Activated T-cell treated with anti-CD3 and anti-CD28 coated beads, Interleukin-2, amount 50 U/mL, for 24 hours (primary cell): ENCODE measurements at regions not wholly inside any gene's neighbourhood (a gene's known extent, or its start where the extent isn't known, plus 50 kb on each side); places are given as distances from the start of the nearest gene placed in this dataset.
"Not testable (repeated sequence)": the region's sequence is repeated elsewhere in the genome, so short reads cannot be mapped to it uniquely, and the experiment has no call there.

ENCODE experiments used
- DNase-seq: peaks from one replicate; pipeline ENCODE4 v3.0.0-alpha.2; 2020
- H3K27ac Mint-ChIP-seq: 2 replicates; pipeline ENCODE4 v1.8.0; 2020; ENCODE audit warnings: mild to moderate bottlenecking, mixed read lengths
- H3K27me3 Mint-ChIP-seq: 2 replicates; pipeline ENCODE4 v1.8.0; 2020; ENCODE audit warnings: mixed read lengths
- H3K36me3 Mint-ChIP-seq: 2 replicates; pipeline ENCODE4 v1.8.0; 2020; ENCODE audit warnings: low read depth, mixed read lengths
- H3K4me1 Mint-ChIP-seq: 2 replicates; pipeline ENCODE4 v1.8.0; 2020; ENCODE audit warnings: low read depth, mixed read lengths
- H3K4me3 Mint-ChIP-seq: 2 replicates; pipeline ENCODE4 v1.8.0; 2020; ENCODE audit warnings: mild to moderate bottlenecking, moderate library complexity, mixed read lengths
- H3K9me3 Mint-ChIP-seq: 2 replicates; pipeline ENCODE4 v1.8.0; 2020; ENCODE audit warnings: mixed read lengths

DNA sequence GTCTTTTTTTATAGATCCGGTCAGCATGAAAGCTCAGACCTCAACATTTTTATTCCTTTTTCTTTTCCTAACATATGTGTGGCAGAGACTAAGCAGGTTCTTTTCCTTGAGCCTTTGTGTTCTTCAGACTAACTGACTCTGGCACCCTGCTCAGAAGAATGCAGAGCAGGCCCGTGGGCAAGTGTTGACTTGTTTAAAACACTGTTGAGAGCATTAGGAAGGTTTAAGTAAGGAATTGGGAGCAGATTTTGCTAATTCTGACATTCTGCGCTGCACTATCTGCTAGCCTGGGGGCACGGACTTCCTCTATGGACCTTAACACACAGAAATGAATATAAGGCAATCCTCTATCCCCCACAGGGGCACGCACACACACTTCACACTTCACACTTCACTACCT, 182.5 kb upstream of the PIK3R1 start:
- Mint-ChIP-seq H3K4me1 (no peaks in the 10 kb centered on the region), H3K27ac (no peak overlapping the region), H3K4me3 (no peak overlapping the region), H3K9me3 (no peaks in the 10 kb centered on the region), H3K27me3 (no peaks in the 10 kb centered on the region), H3K36me3 (no peaks in the 10 kb centered on the region)
- DNase-seq: no peak

DNA sequence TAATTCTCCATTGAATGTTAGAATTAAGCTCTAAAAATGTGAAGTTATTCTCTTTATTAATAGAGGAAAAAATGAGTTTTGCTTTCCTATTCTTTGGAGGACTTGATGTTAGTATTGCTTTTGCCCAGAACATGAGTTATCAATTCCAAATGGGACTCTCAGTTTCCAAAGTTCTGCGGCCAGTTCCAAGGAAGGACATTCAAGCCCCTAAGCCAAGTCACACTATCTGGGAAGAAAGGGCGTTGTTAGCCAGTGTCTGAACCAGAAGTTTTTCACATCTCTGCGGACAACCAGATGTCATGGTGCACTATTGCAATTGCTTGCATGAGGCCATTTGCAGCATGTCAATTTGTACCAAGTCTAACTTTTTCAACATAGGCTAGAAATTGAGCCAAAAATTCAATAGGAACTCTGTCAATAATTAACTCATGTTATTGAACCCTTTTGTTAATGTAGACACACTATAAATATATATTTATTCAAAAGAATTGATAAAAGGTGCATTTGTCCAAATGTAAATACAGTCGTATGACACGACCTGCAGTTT, 183.3 kb upstream of the PIK3R1 start:
- H3K36me3 Mint-ChIP-seq: no peaks in the 10 kb centered on the region
- no peak overlapping the region for H3K27ac Mint-ChIP-seq
- H3K4me3 Mint-ChIP-seq: no peak overlapping the region
- H3K9me3 Mint-ChIP-seq: no peaks in the 10 kb centered on the region
- no peaks in the 10 kb centered on the region for H3K27me3 Mint-ChIP-seq
- no peaks in the 10 kb centered on the region for H3K4me1 Mint-ChIP-seq
- no peak for DNase-seq

DNA sequence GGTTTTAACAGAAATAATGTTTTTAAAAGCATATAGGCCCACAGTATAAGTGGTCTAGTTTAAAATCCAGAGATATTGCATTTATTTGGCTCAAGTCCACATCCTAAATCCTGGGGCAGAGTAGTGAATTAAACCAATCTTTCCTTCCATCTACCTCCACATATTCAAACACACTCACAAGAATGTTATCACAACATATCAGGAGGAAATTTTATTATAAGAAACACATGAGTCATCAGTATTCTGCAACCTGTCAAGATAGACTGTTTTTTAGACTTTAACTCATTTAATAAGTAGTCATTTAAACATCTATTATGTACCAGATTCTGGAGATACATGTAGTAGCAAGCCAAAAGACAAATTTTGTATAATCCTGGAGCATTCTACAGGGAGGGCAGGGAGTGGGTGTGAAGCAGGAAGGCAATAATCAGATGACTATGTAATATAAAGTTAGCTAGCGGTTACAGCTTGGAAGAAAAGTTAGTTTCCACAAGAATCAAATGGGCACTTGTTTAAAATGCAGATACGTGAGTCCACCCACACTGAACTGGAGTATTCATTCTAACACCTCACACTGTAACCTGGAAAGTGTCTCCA, 187.3 kb upstream of the PIK3R1 start:
- H3K27me3 Mint-ChIP-seq: no peaks in the 10 kb centered on the region
- no peak overlapping the region for H3K27ac Mint-ChIP-seq
- H3K4me3 Mint-ChIP-seq: no peak overlapping the region
- no peak for DNase-seq
- H3K4me1 Mint-ChIP-seq: no peaks in the 10 kb centered on the region
- H3K9me3 Mint-ChIP-seq: peaks cover 2% of the 10 kb centered on the region
- H3K36me3 Mint-ChIP-seq: no peaks in the 10 kb centered on the region

DNA sequence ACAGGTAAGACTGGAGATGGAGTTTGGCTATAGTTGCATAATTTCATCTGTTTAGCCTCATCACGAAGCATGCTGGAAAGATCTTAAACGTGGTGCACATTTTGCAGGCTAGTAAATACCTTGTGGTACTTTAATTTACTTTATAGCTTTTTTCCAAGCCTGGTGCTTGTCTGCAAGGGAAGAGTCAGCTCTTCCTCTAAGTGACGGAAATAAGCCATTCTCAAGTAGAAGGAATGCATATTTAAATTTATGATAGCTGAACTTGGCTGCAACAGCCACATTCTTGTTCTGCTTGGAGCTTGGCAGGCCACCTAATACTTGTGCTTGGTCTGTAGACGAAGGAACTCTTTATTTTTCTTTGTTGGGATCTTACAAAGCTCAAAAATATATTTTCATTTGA, 188.0 kb upstream of the PIK3R1 start:
- peaks cover 2% of the 10 kb centered on the region for H3K9me3 Mint-ChIP-seq
- no peak for DNase-seq
- no peaks in the 10 kb centered on the region for H3K27me3 Mint-ChIP-seq
- no peak overlapping the region for H3K27ac Mint-ChIP-seq
- no peaks in the 10 kb centered on the region for H3K36me3 Mint-ChIP-seq
- no peaks in the 10 kb centered on the region for H3K4me1 Mint-ChIP-seq
- no peak overlapping the region for H3K4me3 Mint-ChIP-seq

DNA sequence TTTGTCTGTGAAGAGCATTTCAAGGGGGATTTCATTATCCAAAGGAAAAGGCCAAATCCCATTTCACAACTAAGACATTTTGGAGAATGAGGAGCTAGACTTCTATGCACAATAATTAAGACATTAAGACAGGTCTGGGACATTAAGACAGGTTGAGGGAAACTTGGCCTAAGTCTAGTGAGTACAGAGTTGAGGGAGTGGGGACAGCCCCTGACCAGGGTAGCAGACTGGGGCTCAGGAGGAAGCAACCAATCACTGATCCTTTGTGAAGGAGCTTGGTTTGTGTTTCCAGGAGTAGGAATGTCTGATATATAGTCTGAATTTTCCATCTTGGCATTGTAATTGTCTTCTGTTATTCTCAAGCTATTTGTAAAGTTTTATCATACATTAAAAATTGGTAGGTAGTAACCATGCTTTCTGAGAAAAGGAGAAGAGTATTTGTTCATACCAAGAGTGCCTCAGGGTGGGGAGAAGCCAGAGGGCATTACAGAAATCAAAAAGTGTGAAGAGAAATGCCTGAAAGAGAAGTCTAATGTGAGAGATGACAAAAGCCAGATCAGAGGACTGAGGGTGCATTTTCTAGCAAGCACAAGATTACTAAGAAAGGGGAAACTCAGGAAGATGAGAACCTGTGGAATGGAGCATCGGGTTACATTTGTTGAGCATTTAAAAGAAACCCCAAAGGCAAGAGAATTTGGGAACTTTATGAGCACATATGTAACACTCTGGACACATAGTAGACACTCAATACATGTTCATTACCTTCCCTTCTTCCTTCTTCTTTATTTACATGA, 189.3 kb upstream of the PIK3R1 start:
- peaks cover 2% of the 10 kb centered on the region for H3K9me3 Mint-ChIP-seq
- no peaks in the 10 kb centered on the region for H3K4me1 Mint-ChIP-seq
- H3K36me3 Mint-ChIP-seq: no peaks in the 10 kb centered on the region
- H3K27me3 Mint-ChIP-seq: no peaks in the 10 kb centered on the region
- no peak overlapping the region for H3K4me3 Mint-ChIP-seq
- H3K27ac Mint-ChIP-seq: no peak overlapping the region
- DNase-seq: no peak

DNA sequence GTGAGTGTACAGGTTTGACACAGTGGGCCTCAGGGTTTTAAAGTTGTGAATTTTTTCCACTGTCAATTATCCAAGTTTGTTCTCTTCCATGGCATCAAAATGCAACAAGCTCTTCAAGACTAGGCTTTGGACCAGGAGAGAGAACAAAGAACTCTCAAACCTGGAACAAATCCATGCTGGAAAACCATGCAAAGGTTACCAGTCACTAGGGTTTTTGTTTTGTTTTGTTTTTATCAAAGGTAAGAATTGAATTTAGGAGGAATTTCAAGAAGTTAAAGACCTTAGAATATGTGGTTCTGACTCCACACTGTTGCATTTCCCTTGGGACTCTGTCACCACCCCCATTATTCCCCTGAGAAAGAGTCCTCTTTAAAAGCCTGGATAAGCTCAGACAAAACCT, 191.1 kb upstream of the PIK3R1 start:
- Mint-ChIP-seq H3K4me3 (no peak overlapping the region), H3K27ac (no peak overlapping the region), H3K9me3 (peaks cover 2% of the 10 kb centered on the region), H3K27me3 (no peaks in the 10 kb centered on the region), H3K4me1 (no peaks in the 10 kb centered on the region), H3K36me3 (no peaks in the 10 kb centered on the region)
- DNase-seq: no peak

DNA sequence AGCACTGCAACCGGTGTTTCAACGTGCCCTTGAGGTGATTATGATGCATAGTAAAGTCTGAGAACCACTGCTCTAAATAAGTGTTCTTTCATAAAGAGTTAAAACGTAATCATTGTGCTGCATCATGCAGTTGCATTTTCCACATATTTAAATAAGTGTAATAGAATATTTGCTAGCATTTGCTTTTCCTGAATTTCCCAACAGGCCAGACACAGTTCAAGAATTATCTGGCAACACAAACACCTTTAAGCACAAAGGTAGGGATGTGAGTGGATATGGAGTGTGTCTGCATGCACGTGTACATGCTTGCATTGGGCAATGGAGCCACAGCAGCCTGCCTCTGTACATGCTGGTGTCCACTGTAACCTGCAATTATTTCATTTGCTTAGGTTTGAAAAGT, 193.6 kb upstream of the PIK3R1 start:
- H3K4me1 Mint-ChIP-seq: no peaks in the 10 kb centered on the region
- H3K9me3 Mint-ChIP-seq: peaks cover 2% of the 10 kb centered on the region
- H3K4me3 Mint-ChIP-seq: no peak overlapping the region
- DNase-seq: no peak
- H3K27me3 Mint-ChIP-seq: no peaks in the 10 kb centered on the region
- no peaks in the 10 kb centered on the region for H3K36me3 Mint-ChIP-seq
- H3K27ac Mint-ChIP-seq: no peak overlapping the region

DNA sequence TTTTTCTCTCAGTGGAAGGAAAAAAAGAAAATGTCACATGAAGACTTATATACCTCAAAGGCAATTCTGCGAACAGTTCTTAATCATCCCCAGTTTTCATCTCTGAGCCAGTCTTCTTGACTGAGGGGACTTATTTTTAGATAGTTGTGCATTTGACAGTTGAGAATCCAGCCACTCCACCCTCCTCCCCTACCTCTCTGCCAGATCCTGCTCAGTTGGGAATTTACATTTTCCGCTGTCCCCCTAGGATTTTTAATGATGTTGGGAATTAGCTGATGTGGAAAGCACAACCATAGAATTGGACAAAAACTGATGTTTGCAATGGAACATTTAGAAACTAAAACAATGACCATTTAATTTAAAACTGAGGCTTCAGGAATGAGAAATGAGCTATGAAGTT, 194.3 kb upstream of the PIK3R1 start:
- peaks cover 2% of the 10 kb centered on the region for H3K9me3 Mint-ChIP-seq
- H3K4me1 Mint-ChIP-seq: no peaks in the 10 kb centered on the region
- H3K27ac Mint-ChIP-seq: no peak overlapping the region
- no peaks in the 10 kb centered on the region for H3K36me3 Mint-ChIP-seq
- no peak overlapping the region for H3K4me3 Mint-ChIP-seq
- no peak for DNase-seq
- H3K27me3 Mint-ChIP-seq: no peaks in the 10 kb centered on the region

DNA sequence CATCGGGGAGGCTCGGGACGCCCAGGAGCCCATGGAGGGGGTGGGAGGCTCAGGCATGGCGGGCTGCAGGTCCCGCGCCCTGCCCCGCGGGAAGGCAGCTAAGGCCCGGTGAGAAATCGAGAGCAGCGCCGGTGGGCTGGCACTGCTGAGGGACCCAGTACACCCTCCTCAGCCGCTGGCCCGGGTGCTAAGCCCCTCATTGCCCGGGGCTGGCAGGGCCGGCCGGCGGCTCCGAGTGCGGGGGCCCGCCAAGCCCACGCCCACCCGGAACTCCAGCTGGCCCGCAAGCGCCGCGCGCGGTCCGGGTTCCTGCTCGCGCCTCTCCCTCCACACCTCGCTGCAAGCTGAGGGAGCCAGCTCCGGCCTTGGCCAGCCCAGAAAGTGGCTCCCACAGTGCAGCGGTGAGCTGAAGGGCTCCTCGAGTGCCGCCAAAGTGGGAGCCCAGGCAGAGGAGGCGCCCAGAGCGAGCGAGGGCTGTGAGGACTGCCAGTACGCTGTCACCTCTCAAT, 195.0 kb upstream of the PIK3R1 start:
- not testable (repeated sequence) for H3K4me1 Mint-ChIP-seq, H3K27me3 Mint-ChIP-seq, H3K27ac Mint-ChIP-seq, H3K4me3 Mint-ChIP-seq, DNase-seq, H3K36me3 Mint-ChIP-seq, H3K9me3 Mint-ChIP-seq

DNA sequence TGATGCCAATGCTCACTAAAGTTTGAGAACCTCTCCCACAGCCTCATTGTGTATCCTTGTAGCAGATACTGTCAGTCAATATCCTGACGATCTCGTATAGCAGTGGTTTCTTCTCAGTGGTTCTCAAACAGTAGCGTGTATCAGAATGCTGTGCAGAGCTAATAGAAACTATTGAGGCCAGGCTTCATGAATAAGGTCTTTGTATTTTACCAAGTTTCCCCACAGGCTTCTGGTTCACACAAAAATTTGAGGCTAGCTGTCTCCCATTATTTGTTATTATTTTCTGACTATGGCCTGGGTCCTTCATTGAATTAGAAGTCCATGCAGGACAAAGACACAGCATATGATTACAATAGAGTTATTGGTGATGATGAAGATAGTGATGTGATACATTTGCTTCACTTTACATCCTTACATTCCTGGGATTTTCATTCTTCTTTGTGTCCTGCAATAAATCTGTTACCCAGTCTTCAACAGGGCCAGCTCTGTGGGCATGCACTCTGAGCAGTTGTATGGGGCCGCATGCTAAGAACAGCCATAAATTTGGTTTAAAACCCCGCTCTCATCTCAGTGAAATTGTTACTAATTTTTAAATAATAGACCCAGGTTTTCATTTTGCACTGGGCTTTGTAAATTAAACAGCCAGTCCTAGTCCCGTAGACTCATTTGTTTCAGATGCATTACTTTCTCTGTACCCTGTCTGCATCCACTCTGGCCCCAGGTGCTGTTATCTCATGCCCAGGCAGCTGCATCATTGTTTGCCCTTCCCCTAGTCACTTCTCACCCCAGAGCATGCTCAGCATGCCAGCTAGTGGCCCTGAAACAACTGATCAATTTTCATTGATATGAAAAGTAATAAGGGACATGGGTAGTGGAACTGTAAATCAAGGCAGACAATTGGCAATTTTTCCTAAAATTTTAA, 199.9 kb upstream of the PIK3R1 start:
- DNase-seq: no peak
- Mint-ChIP-seq H3K9me3 (no peaks in the 10 kb centered on the region), H3K27ac (no peak overlapping the region), H3K27me3 (peaks cover 4% of the 10 kb centered on the region), H3K4me1 (no peaks in the 10 kb centered on the region), H3K36me3 (no peaks in the 10 kb centered on the region), H3K4me3 (no peak overlapping the region)

DNA sequence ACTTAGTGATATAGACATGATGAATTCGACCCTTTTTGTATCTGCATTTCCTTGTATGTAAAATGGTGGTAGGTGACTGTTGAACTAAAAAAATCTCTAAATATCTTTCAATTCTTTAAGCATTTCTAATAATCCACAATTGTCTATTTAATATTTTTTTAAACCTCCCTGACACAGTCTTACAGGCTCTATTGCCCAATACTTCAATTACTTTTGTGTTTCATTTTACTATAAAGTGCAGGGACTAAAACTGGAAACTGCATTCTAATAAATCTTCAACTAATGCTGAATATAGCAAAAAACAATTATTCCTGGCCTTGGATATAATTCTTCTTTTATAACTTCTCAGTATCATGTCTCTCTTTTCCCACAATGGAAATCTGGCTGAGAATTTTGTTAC, 202.7 kb upstream of the PIK3R1 start:
- no peak for DNase-seq
- Mint-ChIP-seq H3K27me3 (peaks cover 4% of the 10 kb centered on the region), H3K27ac (no peak overlapping the region), H3K4me1 (no peaks in the 10 kb centered on the region), H3K9me3 (no peaks in the 10 kb centered on the region), H3K4me3 (no peak overlapping the region), H3K36me3 (no peaks in the 10 kb centered on the region)

DNA sequence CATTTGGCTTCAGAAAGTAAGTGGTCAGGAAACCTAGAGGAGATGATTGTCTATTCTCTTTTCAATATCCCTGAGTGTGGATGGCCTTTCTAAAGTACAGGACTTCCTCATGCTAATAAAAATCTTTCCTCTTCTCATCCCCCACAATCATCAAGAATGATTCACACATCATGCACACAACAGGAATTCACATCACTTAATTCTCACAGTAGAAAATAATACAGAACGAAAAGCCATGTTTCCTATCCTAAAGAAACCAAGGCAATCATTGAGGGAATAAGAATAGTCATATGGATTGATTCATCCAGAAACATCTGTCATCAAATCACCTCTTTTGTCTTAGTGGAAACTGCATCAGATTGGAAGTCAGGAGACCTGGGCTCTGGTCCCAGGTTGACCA, 203.1 kb upstream of the PIK3R1 start:
- Mint-ChIP-seq H3K27me3 (peaks cover 4% of the 10 kb centered on the region), H3K9me3 (no peaks in the 10 kb centered on the region), H3K36me3 (no peaks in the 10 kb centered on the region), H3K27ac (no peak overlapping the region), H3K4me3 (no peak overlapping the region), H3K4me1 (no peaks in the 10 kb centered on the region)
- DNase-seq: no peak

DNA sequence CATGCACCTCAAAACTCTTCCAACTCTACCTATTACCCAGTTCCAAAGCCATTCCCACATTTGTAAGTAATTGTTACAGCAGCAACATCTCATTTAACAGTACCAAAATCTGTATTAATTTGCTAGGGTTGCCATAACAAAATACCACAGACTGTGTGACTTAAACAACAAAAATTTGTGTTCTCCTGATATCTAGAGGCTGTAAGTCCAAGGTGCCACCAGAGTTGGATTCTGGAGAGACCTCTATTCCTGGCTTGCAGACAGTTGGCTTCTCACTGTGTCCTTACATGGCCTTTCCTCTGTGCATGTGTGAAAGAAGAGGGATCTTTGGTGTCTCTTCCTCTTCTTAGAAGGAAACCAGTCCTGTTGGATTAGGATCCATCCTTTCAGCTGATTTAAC, 203.8 kb upstream of the PIK3R1 start:
- no peaks in the 10 kb centered on the region for H3K36me3 Mint-ChIP-seq
- H3K27ac Mint-ChIP-seq: no peak overlapping the region
- no peaks in the 10 kb centered on the region for H3K4me1 Mint-ChIP-seq
- peaks cover 4% of the 10 kb centered on the region for H3K27me3 Mint-ChIP-seq
- no peaks in the 10 kb centered on the region for H3K9me3 Mint-ChIP-seq
- no peak for DNase-seq
- H3K4me3 Mint-ChIP-seq: no peak overlapping the region

DNA sequence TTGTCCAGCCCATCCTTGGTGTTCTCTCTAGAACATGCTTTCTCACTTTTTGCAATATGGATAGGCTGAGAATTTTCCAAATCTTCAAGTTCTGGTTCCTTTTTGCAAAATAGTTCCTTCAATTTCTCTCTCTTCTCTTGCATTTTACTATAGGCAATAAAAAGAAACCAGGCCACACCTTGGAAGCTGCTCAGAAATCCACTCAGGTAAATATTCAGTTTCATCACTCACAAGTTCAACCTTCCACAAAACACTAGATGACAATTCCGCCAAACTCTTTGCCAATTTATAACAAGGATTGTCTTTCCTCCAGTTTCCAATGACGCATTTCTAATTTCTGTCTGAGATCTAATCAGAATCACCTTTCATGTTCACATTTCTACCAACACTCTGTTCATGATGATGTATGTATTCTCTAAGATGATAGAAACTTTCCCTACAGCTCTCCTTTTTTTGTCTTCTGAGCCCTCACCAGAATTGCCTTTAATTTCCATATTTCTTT, 204.2 kb upstream of the PIK3R1 start:
- no peak for DNase-seq
- no peak overlapping the region for H3K27ac Mint-ChIP-seq
- no peaks in the 10 kb centered on the region for H3K36me3 Mint-ChIP-seq
- H3K4me3 Mint-ChIP-seq: no peak overlapping the region
- H3K27me3 Mint-ChIP-seq: peaks cover 4% of the 10 kb centered on the region
- H3K9me3 Mint-ChIP-seq: no peaks in the 10 kb centered on the region
- no peaks in the 10 kb centered on the region for H3K4me1 Mint-ChIP-seq
